CD4-positive, alpha-beta T cell treated with Interleukin-12 subunit alpha and Interleukin-12 subunit beta, for 1 hour (primary cell): ENCODE measurements at regions not wholly inside any gene's neighbourhood (a gene's known extent, or its start where the extent isn't known, plus 50 kb on each side); places are given as distances from the start of the nearest gene placed in this dataset.

Source experiments
- DNase-seq: peaks from one replicate; pipeline ENCODE4 v3.0.0-alpha.2; 2020

GRCh38 chr19:27777726-27778125 is 1435.2 kb downstream of the UQCRFS1 start:
- no peak for DNase-seq

- DNase-seq: no peak
Measured at GRCh38 chr19:27777242-27777641, 1435.7 kb downstream of the UQCRFS1 start.

GRCh38 chr19:27776524-27776923 is 1436.4 kb downstream of the UQCRFS1 start:
- no peak for DNase-seq

- no peak for DNase-seq
Measured at GRCh38 chr19:27776020-27776419, 1436.9 kb downstream of the UQCRFS1 start.

GRCh38 chr19:27775395-27775794 is 1437.6 kb downstream of the UQCRFS1 start:
- no peak for DNase-seq

- no peak for DNase-seq
Measured at GRCh38 chr19:27774827-27775226, 1438.1 kb downstream of the UQCRFS1 start.

GRCh38 chr19:27774337-27774736 is 1438.6 kb downstream of the UQCRFS1 start:
- no peak for DNase-seq

- no peak for DNase-seq
Measured at GRCh38 chr19:27773318-27774094, 1439.4 kb downstream of the UQCRFS1 start.

GRCh38 chr19:27772059-27772458 is 1440.9 kb downstream of the UQCRFS1 start:
- no peak for DNase-seq

GRCh38 chr19:27770095-27770494 is 1442.9 kb downstream of the UQCRFS1 start:
- no peak for DNase-seq

- no peak for DNase-seq
Measured at GRCh38 chr19:27767234-27767633, 1445.7 kb downstream of the UQCRFS1 start.

GRCh38 chr19:27765912-27766725 is 1446.8 kb downstream of the UQCRFS1 start:
- no peak for DNase-seq

GRCh38 chr19:27765397-27765796 is 1447.6 kb downstream of the UQCRFS1 start:
- DNase-seq: no peak

GRCh38 chr19:27764186-27764804 is 1448.7 kb downstream of the UQCRFS1 start:
- DNase-seq: no peak

GRCh38 chr19:27762933-27763332 is 1450.0 kb downstream of the UQCRFS1 start:
- DNase-seq: no peak

GRCh38 chr19:27759896-27760295 is 1453.1 kb downstream of the UQCRFS1 start:
- no peak for DNase-seq

GRCh38 chr19:27758626-27759505 is 1454.1 kb downstream of the UQCRFS1 start:
- no peak for DNase-seq

GRCh38 chr19:27754700-27755099 is 1458.3 kb downstream of the UQCRFS1 start:
- DNase-seq: no peak

- no peak for DNase-seq
Measured at GRCh38 chr19:27753622-27754021, 1459.3 kb downstream of the UQCRFS1 start.

- DNase-seq: no peak
Measured at GRCh38 chr19:27752530-27753184, 1460.3 kb downstream of the UQCRFS1 start.

GRCh38 chr19:27751044-27751391 is 1461.9 kb downstream of the UQCRFS1 start:
- DNase-seq: no peak

GRCh38 chr19:27750391-27751043 is 1462.4 kb downstream of the UQCRFS1 start:
- DNase-seq: no peak
